Activated naive CD4-positive, alpha-beta T cell treated with anti-CD3 and anti-CD28 coated beads for 36 hours (primary cell): ENCODE measurements at regions not wholly inside any gene's neighbourhood (a gene's known extent, or its start where the extent isn't known, plus 50 kb on each side); places are given as distances from the start of the nearest gene placed in this dataset.
"Not testable (repeated sequence)": the region's sequence is repeated elsewhere in the genome, so short reads cannot be mapped to it uniquely, and the experiment has no call there.

Experiments
- CTCF ChIA-PET: fragments of 350-600 bp; sonication (Branson Sonifier 250); formaldehyde crosslinking; loops from one replicate; lab custom pipeline; 2021; ENCODE audit warnings: antibody characterized with exemption; lab: Charles Lee
- DNase-seq: peaks from one replicate; pipeline ENCODE4 v3.0.0-alpha.2; 2020
- H3K27ac Mint-ChIP-seq: one replicate; pipeline ENCODE4 v1.8.0; 2021; ENCODE audit warnings: mild to moderate bottlenecking, mixed read lengths
- H3K27me3 Mint-ChIP-seq: one replicate; pipeline ENCODE4 v1.8.0; 2021; ENCODE audit warnings: low read depth, mixed read lengths
- H3K36me3 Mint-ChIP-seq: one replicate; pipeline ENCODE4 v1.8.0; 2021; ENCODE audit warnings: low read depth, mixed read lengths
- H3K4me1 Mint-ChIP-seq: one replicate; pipeline ENCODE4 v1.8.0; 2021; ENCODE audit warnings: low read depth, mixed read lengths
- H3K4me3 Mint-ChIP-seq: one replicate; pipeline ENCODE4 v1.8.0; 2021; ENCODE audit warnings: mild to moderate bottlenecking, moderate library complexity, mixed read lengths
- H3K9me3 Mint-ChIP-seq: one replicate; pipeline ENCODE4 v1.8.0; 2021; ENCODE audit warnings: mixed read lengths
- intact Hi-C: fragments of 100-400 bp; cut with micrococcal nuclease; formaldehyde crosslinking; loops from one replicate; pipeline ENCODE4 v1.15.1; 2023

- H3K9me3 Mint-ChIP-seq, result peaks cover 3% of the 10 kb centered on the region
- intact Hi-C loops, result no loop called here
- H3K36me3 Mint-ChIP-seq, result no peaks in the 10 kb centered on the region
- H3K4me3 Mint-ChIP-seq, result no peak overlapping the region
- DNase-seq, result no peak
- no peak overlapping the region for H3K27ac Mint-ChIP-seq
- H3K4me1 Mint-ChIP-seq, result peaks cover 3% of the 10 kb centered on the region
- H3K27me3 Mint-ChIP-seq, result peaks cover 39% of the 10 kb centered on the region
- CTCF ChIA-PET, result no interaction called here
Observed at GRCh38 chr1:34363447-34363846, 186.7 kb downstream of the C1orf94 start.

- intact Hi-C loops, result no loop called here
- Mint-ChIP-seq H3K9me3 (peaks cover 3% of the 10 kb centered on the region), H3K36me3 (no peaks in the 10 kb centered on the region), H3K4me3 (no peak overlapping the region), H3K4me1 (peaks cover 3% of the 10 kb centered on the region), H3K27me3 (peaks cover 42% of the 10 kb centered on the region), H3K27ac (no peak overlapping the region)
- CTCF ChIA-PET, result no interaction called here
- no peak for DNase-seq
Observed at GRCh38 chr1:34363915-34364314, 187.2 kb downstream of the C1orf94 start.

GRCh38 chr1:34364376-34364775 lies 187.7 kb downstream of the C1orf94 start:
- peaks cover 3% of the 10 kb centered on the region for H3K4me1 Mint-ChIP-seq
- intact Hi-C loops, result no loop called here
- peaks cover 3% of the 10 kb centered on the region for H3K9me3 Mint-ChIP-seq
- CTCF ChIA-PET, result no interaction called here
- no peak overlapping the region for H3K4me3 Mint-ChIP-seq
- DNase-seq, result no peak
- H3K27me3 Mint-ChIP-seq, result peaks cover 43% of the 10 kb centered on the region
- H3K27ac Mint-ChIP-seq, result no peak overlapping the region
- no peaks in the 10 kb centered on the region for H3K36me3 Mint-ChIP-seq

GRCh38 chr1:34365295-34365694 lies 188.6 kb downstream of the C1orf94 start:
- Mint-ChIP-seq H3K27ac (no peak overlapping the region), H3K9me3 (peaks cover 3% of the 10 kb centered on the region), H3K36me3 (no peaks in the 10 kb centered on the region), H3K27me3 (peaks cover 39% of the 10 kb centered on the region), H3K4me1 (peaks cover 3% of the 10 kb centered on the region), H3K4me3 (no peak overlapping the region)
- CTCF ChIA-PET, result no interaction called here
- DNase-seq, result no peak
- intact Hi-C loops, result no loop called here

GRCh38 chr1:34366875-34367624 lies 190.3 kb downstream of the C1orf94 start:
- Mint-ChIP-seq H3K9me3 (peaks cover 3% of the 10 kb centered on the region), H3K4me3 (no peak overlapping the region), H3K36me3 (no peaks in the 10 kb centered on the region), H3K27me3 (peaks cover 37% of the 10 kb centered on the region), H3K4me1 (peaks cover 3% of the 10 kb centered on the region), H3K27ac (no peak overlapping the region)
- intact Hi-C loops, result no loop called here
- no peak for DNase-seq
- CTCF ChIA-PET, result no interaction called here

GRCh38 chr1:34367954-34368353 lies 191.2 kb downstream of the C1orf94 start:
- H3K4me1 Mint-ChIP-seq, result peaks cover 3% of the 10 kb centered on the region
- CTCF ChIA-PET, result no interaction called here
- DNase-seq, result no peak

GRCh38 chr1:34369701-34370455 lies 193.2 kb downstream of the C1orf94 start:
- Mint-ChIP-seq H3K36me3 (no peaks in the 10 kb centered on the region), H3K4me3 (no peak overlapping the region), H3K9me3 (peaks cover under 1% of the 10 kb centered on the region), H3K27ac (no peak overlapping the region), H3K27me3 (peaks cover 27% of the 10 kb centered on the region), H3K4me1 (peaks cover 3% of the 10 kb centered on the region)
- CTCF ChIA-PET, result no interaction called here
- no peak for DNase-seq
- intact Hi-C loops, result no loop called here

More at GRCh38 chr1:34367954-34368353, 191.2 kb downstream of the C1orf94 start:
- Mint-ChIP-seq H3K27ac (no peak overlapping the region), H3K4me3 (no peak overlapping the region), H3K9me3 (peaks cover 3% of the 10 kb centered on the region), H3K36me3 (no peaks in the 10 kb centered on the region), H3K27me3 (peaks cover 32% of the 10 kb centered on the region)
- intact Hi-C loops, result no loop called here

GRCh38 chr1:34370748-34371147 lies 194.0 kb downstream of the C1orf94 start:
- DNase-seq, result no peak
- no peaks in the 10 kb centered on the region for H3K36me3 Mint-ChIP-seq
- peaks cover 3% of the 10 kb centered on the region for H3K4me1 Mint-ChIP-seq
- intact Hi-C loops, result no loop called here
- CTCF ChIA-PET, result no interaction called here
- no peaks in the 10 kb centered on the region for H3K9me3 Mint-ChIP-seq
- no peak overlapping the region for H3K4me3 Mint-ChIP-seq
- H3K27me3 Mint-ChIP-seq, result peaks cover 22% of the 10 kb centered on the region
- no peak overlapping the region for H3K27ac Mint-ChIP-seq

GRCh38 chr1:34371179-34371578 lies 194.5 kb downstream of the C1orf94 start:
- H3K4me3 Mint-ChIP-seq, H3K36me3 Mint-ChIP-seq, H3K27ac Mint-ChIP-seq, H3K4me1 Mint-ChIP-seq, intact Hi-C loops, DNase-seq, CTCF ChIA-PET, H3K9me3 Mint-ChIP-seq: not testable (repeated sequence)
- H3K27me3 Mint-ChIP-seq, result peaks cover 27% of the 10 kb centered on the region

GRCh38 chr1:34371829-34372532 lies 195.3 kb downstream of the C1orf94 start:
- H3K27ac Mint-ChIP-seq, result no peak overlapping the region
- H3K9me3 Mint-ChIP-seq, result no peaks in the 10 kb centered on the region
- peaks cover under 1% of the 10 kb centered on the region for H3K4me1 Mint-ChIP-seq
- no peaks in the 10 kb centered on the region for H3K36me3 Mint-ChIP-seq
- CTCF ChIA-PET, result no interaction called here
- DNase-seq, result no peak
- peaks cover 27% of the 10 kb centered on the region for H3K27me3 Mint-ChIP-seq
- intact Hi-C loops, result no loop called here
- no peak overlapping the region for H3K4me3 Mint-ChIP-seq

GRCh38 chr1:34372891-34373290 lies 196.2 kb downstream of the C1orf94 start:
- Mint-ChIP-seq H3K36me3 (no peaks in the 10 kb centered on the region), H3K27me3 (peaks cover 33% of the 10 kb centered on the region), H3K4me3 (no peak overlapping the region), H3K4me1 (no peaks in the 10 kb centered on the region), H3K27ac (no peak overlapping the region), H3K9me3 (no peaks in the 10 kb centered on the region)
- DNase-seq, result no peak
- intact Hi-C loops, result no loop called here
- CTCF ChIA-PET, result no interaction called here

GRCh38 chr1:34373912-34374311 lies 197.2 kb downstream of the C1orf94 start:
- Mint-ChIP-seq H3K4me3 (no peak overlapping the region), H3K9me3 (no peaks in the 10 kb centered on the region), H3K27me3 (peaks cover 35% of the 10 kb centered on the region), H3K27ac (no peak overlapping the region), H3K4me1 (no peaks in the 10 kb centered on the region), H3K36me3 (no peaks in the 10 kb centered on the region)
- intact Hi-C loops, result no loop called here
- CTCF ChIA-PET, result no interaction called here
- DNase-seq, result no peak
